B cell (primary cell): ENCODE measurements at regions not wholly inside any gene's neighbourhood (a gene's known extent, or its start where the extent isn't known, plus 50 kb on each side); places are given as distances from the start of the nearest gene placed in this dataset.

Experiments used
- EZH2 ChIP-seq: IDR thresholded peaks from 2 replicates; pipeline ENCODE4 v1.6.1; 2012; ENCODE audit warnings: borderline replicate concordance, low read depth, mild to moderate bottlenecking, moderate library complexity, low read length; ENCODE audit not compliant: insufficient read depth, poor library complexity, severe bottlenecking
- TF ChIP-seq, protein P1 (sequence below): fragments of 200-600 bp; IDR thresholded peaks from one replicate; pipeline ENCODE4 v1.8.0; 2022; ENCODE audit warnings: antibody characterized with exemption, mild to moderate bottlenecking

DNA sequence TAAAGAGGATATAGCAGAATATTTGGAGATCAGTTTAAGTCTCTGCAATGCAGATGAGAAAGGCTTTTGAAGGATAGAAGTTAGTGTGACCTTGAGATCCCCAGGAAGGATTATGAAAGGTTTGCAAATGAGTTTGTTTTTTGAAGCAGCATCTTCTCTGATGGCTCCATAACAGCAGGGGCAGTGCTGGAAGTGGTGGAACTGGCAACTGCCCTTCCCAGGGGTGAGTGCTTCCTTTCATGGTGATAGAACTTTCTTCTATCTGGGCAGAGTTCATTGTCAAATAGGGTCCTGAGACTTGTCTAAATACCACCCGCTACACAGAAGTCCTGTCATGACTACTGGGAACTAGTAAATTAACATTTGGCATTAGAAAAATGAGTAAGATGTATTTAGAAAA is 314.2 kb upstream of the MCTP2 start:
- TF ChIP-seq, protein P1, sequence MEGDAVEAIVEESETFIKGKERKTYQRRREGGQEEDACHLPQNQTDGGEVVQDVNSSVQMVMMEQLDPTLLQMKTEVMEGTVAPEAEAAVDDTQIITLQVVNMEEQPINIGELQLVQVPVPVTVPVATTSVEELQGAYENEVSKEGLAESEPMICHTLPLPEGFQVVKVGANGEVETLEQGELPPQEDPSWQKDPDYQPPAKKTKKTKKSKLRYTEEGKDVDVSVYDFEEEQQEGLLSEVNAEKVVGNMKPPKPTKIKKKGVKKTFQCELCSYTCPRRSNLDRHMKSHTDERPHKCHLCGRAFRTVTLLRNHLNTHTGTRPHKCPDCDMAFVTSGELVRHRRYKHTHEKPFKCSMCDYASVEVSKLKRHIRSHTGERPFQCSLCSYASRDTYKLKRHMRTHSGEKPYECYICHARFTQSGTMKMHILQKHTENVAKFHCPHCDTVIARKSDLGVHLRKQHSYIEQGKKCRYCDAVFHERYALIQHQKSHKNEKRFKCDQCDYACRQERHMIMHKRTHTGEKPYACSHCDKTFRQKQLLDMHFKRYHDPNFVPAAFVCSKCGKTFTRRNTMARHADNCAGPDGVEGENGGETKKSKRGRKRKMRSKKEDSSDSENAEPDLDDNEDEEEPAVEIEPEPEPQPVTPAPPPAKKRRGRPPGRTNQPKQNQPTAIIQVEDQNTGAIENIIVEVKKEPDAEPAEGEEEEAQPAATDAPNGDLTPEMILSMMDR = no peak
- TF ChIP-seq EZH2 = no peak
